ENCODE measurements at regions not wholly inside any gene's neighbourhood (a gene's known extent, or its start where the extent isn't known, plus 50 kb on each side); places are given as distances from the start of the nearest gene placed in this dataset.

DNA sequence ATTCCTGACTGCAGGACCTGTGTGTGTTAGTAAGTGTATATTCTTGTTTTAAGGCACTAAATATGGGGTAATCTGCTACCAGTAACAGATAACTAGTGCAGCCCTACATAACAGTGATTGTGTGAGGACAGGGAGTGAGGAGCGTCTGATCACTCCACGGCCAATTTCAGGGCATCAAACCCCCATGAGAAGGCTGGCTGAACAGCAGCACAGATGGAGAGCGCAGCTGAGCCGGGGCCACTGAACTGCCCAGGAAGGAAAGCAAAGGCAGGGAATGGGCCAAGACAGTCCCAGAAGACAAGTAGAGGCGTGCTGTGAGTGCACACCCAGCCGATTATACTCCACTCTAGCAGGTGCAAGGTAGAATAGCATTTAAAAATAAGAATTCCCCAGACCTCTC, 157.1 kb upstream of the CHST15 start:
- TF ChIP-seq, protein P1, sequence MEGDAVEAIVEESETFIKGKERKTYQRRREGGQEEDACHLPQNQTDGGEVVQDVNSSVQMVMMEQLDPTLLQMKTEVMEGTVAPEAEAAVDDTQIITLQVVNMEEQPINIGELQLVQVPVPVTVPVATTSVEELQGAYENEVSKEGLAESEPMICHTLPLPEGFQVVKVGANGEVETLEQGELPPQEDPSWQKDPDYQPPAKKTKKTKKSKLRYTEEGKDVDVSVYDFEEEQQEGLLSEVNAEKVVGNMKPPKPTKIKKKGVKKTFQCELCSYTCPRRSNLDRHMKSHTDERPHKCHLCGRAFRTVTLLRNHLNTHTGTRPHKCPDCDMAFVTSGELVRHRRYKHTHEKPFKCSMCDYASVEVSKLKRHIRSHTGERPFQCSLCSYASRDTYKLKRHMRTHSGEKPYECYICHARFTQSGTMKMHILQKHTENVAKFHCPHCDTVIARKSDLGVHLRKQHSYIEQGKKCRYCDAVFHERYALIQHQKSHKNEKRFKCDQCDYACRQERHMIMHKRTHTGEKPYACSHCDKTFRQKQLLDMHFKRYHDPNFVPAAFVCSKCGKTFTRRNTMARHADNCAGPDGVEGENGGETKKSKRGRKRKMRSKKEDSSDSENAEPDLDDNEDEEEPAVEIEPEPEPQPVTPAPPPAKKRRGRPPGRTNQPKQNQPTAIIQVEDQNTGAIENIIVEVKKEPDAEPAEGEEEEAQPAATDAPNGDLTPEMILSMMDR (IDR thresholded peaks at IDR 0.05; ENCODE audit: extremely low read depth, insufficient read depth, missing control alignments): no peak
- no peak for DNase-seq (ENCODE audit: low spot score)
- in situ Hi-C loops (cut with MboI; ENCODE audit: low pct_unique_long_range_greater_than_20kb, low sequenced_read_pairs, unreplicated experiment): no loop called here

DNA sequence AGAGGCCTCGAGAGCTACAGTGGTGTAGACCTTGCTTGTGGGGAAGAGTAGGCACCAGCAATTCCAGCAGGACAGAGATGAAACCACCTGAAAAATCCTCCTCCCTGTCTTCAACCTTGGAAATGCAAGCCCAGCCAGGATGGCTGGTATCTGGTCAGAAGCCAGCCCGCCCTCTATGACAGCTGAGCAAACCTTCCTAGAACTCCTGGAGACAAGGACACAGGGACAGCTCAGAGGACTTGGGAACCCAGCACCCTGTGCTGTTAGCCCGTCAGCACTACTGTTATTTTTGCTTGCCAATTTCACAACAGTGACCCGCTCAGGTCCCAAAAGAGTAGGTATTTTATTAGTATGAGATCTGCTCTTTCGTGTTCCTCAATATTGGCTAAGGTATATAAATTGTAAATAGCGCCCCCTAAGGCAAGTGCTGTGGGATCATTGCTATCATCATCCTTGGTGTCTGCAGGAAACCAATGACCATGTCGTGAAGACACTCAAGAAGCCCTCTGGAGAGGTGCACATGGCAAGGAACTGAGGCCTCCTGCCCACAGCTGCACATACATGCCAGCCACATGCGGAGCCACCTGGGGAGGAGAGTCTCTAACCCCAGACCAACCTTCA, 156.5 kb upstream of the CHST15 start:
- TF ChIP-seq, protein P1 (IDR thresholded peaks at IDR 0.05; ENCODE audit: extremely low read depth, insufficient read depth, missing control alignments): peak; percentile 29
- in situ Hi-C loops (cut with MboI; ENCODE audit: low pct_unique_long_range_greater_than_20kb, low sequenced_read_pairs, unreplicated experiment): no loop called here
- DNase-seq (ENCODE audit: low spot score): no peak

DNA sequence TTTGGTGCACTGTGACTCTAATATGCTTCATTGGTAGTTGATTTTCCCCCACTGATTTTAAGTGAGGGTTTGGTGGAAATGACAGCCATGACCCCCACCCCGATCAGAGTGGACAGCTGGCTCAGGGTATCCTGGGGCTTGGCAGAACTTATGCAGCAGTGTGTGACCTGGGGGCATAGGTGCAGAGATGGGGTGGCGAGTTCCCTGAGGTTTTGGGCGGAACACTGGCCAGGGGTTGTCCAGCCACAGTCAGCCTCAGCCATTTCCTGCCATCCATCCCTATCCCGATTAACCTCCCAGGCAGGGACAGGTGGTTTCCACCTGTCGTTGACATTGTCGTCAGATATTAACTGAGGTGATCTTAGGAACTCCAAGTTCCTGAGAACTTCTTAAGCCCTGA, 155.8 kb upstream of the CHST15 start:
- DNase-seq (ENCODE audit: low spot score): no peak
- in situ Hi-C loops (cut with MboI; ENCODE audit: low pct_unique_long_range_greater_than_20kb, low sequenced_read_pairs, unreplicated experiment): no loop called here
- TF ChIP-seq, protein P1 (IDR thresholded peaks at IDR 0.05; ENCODE audit: extremely low read depth, insufficient read depth, missing control alignments): no peak

DNA sequence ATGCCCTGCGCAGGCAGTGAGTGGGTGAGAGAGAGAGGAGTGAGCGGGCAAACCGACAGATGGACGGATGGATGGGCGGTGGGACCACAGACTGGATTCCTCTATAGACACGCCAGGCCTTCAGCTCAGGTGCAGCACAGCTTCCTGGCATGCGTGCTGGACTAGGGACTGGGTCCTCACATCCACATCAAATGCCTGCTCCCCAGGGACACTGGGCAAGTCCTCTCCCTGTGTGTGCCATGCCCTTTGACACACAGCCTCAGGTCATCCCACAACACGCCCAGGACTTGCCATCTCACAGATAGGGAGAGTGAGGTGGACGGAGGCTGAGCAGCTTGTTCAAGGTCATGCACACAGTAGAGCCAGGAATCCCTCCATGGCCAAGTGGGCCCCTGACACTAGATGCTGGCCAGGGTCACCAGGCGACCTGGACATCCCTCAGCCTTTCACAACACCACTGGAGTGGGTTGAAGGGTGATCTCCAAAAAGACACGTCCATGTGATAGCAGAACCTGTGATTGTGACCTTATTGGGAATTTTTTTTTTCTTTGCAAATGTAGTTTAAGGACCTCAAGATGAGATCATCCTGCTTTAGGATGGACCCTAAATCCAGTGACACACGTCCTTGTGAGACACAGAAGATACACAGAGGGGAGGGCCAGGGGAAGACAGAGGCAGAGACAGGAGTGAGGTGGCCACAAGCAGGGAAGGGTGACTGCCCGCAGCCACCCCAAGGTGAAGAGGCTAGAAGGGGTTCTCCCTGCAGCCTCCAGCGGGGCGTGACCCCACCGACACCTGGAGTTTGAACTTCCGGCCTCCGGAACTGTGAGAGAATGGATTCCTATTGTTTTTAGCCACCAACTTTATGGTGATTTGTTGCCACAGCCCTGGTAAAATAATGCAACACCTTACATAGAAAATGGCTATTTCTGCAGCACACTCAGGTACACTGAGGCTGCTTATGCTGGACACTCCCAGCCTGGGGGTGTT, 155.0 kb upstream of the CHST15 start:
- no peak for DNase-seq (ENCODE audit: low spot score)
- in situ Hi-C loops (cut with MboI; ENCODE audit: low pct_unique_long_range_greater_than_20kb, low sequenced_read_pairs, unreplicated experiment): no loop called here
- TF ChIP-seq, protein P1 (IDR thresholded peaks at IDR 0.05; ENCODE audit: extremely low read depth, insufficient read depth, missing control alignments): no peak

DNA sequence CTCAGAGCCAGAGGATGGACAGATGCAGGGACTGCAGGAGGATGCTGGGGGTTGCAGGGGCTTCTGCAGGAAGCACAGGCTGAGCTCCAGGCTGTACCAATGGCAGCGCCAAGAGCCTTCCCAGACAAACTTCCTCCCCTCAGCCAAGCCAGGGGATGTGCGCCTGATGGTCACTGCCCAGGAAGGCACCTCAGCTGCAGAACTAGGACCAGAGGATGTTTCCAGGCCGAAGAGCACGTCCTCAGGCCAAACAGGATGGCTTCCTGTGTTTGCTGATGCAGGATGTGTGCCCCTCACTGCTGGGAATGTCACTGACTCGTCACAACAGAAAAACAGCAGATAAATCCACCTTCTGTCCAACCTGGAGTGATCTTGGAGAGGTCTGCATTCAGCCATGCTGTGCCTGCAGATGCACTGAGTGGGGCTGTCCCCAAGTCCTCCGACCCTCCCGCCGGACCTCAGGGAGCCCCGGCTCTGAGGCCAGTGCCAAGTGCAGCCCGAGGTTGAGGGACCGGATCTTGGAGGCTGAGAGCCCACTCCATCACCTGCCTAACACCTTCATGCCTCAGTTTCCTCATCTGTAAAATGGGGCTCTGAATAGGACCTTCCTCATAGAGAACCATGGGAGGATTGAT, 152.5 kb upstream of the CHST15 start:
- in situ Hi-C loops (cut with MboI; ENCODE audit: low pct_unique_long_range_greater_than_20kb, low sequenced_read_pairs, unreplicated experiment): no loop called here
- no peak for DNase-seq (ENCODE audit: low spot score)
- TF ChIP-seq, protein P1 (IDR thresholded peaks at IDR 0.05; ENCODE audit: extremely low read depth, insufficient read depth, missing control alignments): no peak

DNA sequence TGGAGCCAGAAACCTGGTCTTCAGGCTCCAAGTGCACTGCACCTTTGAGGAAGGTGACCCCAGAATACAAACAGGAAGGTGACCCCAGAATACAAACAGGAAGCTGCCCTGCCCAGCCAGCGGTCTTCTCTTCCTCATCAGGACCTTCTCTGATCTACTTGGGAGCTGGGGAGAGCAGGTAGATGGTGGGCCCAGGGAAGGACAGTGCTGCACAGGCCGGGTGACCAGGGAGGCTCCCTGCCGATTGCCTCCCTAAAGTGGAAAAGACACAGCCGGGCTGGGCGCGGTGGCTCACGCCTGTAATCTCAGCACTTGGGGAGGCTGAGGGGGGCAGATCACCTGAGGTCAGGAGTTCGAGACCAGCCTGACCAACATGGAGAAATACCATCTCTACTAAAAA, 151.8 kb upstream of the CHST15 start:
- no peak for DNase-seq (ENCODE audit: low spot score)
- TF ChIP-seq, protein P1 (IDR thresholded peaks at IDR 0.05; ENCODE audit: extremely low read depth, insufficient read depth, missing control alignments): no peak
- in situ Hi-C loops (cut with MboI; ENCODE audit: low pct_unique_long_range_greater_than_20kb, low sequenced_read_pairs, unreplicated experiment): no loop called here
